T-helper 22 cell (primary cell): ENCODE measurements at regions not wholly inside any gene's neighbourhood (a gene's known extent, or its start where the extent isn't known, plus 50 kb on each side); places are given as distances from the start of the nearest gene placed in this dataset.

ENCODE experiments used
- DNase-seq: peaks from one replicate; pipeline ENCODE4 v3.0.0-alpha.2; 2020; ENCODE audit warnings: low read depth

DNA sequence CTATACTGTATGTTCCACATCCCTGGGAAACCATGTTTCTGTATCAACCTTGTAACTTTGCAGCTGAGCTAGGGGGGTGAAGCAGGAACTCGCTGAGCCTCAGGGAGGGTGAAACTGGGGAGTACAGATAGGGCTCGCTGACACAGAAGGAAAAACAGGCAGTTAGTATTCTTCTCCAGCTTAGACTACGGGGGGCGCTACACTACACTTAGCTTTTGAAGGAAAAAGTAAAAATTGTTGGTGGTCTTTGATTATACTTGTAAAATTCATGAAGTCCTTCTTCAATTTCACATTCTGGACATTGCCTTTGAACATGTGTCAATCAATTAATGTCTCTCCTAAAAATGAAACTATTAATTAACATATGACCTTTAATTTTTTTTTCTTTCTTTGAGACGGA lies 73.5 kb upstream of the RGMA start:
- no peak for DNase-seq

DNA sequence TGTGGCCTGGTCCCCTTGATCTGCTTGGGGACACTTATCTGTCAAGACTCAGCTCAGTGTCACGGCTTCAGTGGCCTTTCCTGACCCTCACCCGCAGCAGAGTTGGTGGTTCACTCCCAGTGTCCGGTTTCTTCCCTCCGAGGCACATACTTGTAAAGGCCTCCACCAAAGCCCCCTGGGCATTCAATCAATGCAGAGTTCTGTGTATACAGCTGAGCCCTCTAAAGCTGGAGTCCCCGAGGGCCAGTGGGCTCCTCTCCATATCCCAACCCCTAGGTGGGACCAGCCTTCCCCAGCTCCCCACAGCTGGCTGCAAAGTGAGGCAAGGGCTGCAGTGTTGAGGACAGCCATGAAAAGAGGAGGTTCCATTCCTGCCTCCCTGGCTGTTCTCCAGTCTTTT lies 70.9 kb upstream of the RGMA start:
- no peak for DNase-seq

DNA sequence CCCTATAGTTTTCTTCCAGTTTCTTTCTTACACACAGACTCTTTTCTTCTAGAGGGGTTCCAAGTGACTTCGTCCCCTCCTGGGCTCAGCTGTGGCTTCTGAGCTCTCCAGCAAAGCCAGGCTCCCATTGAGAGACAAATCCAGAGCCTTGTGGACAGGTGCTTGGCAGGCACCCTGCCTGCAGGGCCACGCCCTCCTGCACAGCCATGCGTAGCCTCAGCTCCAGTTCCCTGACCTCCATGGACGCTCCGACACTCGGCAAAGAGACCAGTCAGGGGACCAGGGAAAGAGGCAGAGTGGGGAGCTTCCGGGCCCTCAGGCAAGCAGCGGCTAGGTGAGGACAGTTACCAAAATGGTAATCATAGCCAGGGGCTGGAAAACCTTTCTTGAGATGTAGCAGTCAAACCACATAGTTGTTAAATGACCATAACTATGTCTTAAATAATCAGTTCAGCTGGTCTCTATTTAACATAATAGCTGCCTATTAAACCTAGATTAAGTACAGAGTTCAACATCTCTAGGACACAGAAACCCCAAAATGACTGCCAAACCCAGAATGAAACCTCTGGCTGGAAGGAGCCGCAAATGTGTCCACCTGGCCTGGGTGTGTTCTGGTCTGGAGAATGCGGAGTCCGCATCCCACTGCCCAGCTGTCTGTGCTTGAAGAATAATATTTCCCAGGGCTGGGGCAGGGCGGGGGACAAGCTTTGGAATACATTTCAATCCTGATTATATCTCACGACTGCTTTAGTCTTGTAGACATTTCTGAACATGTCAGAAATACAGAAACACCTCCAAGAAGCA lies 69.3 kb upstream of the RGMA start:
- no peak for DNase-seq

DNA sequence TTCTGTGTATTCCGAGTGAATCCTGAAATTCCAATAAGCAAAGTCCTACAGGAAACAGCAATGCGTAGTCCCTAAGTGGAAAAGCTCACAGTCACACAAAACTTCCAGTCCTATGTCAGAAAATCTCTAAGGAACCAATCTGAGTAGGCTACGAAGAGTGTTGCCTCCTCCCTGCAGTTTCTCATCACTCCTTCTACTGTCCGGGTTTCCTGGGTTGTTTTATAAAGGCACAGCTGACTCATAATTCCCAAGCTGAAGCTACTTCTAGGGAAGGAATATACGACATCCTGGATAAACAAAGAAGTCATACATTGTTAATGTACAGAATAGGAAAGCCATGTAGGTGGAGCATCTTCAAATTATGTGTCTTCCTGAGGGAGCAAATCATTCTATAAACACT lies 65.7 kb upstream of the RGMA start:
- no peak for DNase-seq

DNA sequence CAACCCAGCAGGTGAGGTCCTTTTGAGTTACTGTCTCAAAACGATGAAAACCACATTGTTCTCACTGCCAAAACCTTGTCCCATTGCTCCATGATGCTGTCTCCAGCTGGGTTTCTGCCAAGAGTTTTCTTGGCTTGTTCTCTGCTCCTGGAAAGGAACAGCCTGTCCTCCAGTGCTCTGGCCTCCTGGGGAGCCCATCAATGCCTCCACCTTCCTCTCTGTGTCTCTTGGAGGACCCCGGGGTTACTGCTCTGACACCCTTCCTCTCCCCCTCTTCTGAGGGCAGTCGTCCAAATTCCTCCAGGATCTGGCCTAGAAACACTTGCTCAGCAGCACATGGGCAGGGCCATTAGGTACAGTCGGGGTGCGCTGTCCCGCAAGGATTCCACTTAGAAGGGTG lies 63.9 kb upstream of the RGMA start:
- no peak for DNase-seq

DNA sequence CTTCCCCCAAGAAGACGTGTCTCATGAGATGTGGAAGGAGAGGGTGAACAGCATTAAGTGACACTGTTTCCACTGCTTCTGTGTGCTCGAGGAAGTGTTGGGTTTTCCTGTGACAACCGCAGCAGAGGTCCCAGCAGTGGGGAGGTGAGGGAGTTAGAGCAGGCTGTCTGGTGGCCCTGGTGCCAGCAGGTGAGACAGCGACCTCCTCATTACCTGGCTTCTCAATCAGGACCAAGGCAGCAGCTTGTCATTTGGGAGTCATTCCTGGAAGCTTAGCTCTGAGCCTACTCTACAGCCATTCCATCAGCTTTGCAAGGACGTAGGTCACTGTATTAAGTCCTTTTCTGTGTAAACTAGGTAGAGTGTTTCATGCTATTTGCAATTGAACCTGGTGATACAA lies 63.3 kb upstream of the RGMA start:
- DNase-seq, result peak; percentile 15

DNA sequence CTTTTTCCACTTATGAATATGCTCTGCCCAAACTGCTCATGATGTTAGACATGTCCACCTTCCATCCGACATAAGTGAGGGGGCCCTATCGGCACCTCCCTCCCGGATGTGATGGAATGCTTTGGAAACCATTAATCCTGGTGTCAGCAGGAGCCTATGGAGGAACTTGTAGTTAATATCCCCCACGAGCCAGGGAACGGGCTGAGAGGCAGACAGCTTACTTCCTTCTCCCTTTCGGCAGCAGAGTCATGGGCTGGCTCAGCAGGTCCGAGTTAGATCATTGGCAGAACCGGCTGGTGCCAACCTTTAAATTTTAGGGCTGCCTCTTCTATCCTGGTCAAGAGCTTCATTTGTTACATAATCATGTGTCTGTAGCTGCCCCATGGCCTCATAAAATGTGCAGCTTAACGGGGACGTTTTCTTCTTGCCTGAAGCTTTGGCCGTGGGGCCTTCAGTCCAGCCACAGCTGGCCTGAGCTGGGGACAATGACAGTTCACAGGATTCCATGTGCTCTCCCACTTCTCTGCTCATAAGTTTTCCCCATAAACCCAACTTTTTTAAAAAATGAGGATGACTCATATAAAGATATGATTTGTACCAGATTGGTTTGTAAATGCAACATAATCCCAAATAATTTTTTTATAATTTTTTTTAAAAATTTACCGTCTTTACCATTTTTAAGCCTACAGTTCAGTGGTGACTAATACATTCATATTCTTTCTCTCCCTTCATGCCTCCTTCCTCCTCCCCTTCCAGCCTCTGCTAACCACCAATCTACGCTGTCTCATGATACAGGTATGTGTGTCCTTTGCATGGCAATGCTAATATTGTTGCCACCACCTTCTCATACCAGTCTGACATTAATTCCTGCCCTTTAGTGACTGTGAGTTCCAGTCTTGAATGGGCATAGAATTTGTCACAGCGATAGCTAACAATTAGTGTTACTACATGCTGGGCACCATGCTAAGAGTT lies 62.2 kb upstream of the RGMA start:
- DNase-seq, result no peak

DNA sequence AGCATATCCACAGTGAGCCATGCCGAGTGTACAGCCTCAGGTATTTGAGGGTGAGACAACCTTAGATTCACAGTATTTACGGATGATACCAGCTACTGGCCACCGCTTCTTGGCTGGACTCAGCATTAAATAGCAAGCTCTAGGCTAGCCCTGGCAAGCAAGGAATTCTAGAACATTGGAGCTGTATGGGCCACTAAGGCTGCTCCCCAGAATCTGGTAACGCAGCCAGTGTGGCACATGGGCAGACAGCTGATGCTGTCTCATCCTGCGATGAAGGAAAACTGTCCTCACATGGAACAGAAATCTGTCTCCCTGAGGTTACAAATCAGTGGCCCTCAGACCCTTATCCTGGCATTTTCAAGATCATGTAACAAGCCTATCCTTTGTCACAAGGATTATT lies 57.6 kb upstream of the RGMA start:
- no peak for DNase-seq

DNA sequence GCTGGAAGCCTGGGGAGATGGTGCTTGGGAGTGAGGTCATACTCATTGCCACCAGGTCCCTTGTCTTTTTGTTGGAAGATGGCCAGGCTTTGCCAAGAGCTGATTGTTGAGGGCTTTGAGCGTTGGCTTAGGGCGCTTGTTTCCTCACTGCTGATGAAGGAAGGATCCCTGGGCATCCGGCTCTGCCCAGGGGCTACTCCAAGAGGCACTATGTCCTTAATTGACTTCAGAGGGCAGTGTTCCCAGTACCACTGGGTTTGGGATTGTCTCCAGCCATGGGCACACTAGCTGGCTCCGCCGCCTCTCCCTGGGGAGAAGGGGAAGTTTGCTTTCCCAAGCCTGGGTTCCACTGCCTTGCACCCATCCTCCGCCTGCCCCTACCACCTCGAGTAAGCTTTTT lies 57.2 kb upstream of the RGMA start:
- DNase-seq, result no peak

DNA sequence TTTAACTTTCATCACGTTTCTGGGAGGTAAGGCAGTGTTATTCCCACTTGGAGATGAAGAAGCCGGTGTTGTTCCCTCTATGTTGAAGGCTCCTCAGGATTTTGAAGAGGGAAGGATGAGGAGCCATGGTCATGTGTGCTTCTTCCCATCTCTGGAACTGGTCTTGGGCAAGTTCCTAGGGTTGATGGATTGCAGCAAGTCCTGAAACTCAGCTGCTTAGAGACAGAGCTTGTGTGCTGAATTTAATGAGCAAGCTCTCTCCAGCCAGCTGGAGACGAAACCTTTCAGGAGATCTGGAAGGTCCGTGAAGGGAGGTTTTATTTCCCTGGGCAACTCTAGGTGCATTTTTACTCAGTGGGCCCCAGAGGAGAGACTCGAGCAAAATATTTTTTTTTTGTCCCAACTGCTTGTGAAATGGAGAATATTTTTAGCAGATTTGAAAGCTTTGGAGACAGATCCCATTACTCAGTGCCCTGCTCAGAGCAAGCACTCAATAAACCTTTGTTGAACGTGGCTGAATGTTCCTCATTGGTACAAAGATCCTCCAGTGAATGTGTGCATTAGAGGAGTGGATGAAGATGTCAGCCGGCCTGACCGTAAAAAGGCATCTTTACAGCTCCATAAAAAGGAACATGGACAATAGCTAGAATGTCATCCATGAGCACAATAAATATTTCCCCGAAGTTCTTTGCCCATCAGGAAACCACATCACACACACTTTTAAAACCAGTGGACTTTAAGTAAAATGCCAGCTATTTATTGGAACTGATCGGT lies 55.6 kb upstream of the RGMA start:
- no peak for DNase-seq

DNA sequence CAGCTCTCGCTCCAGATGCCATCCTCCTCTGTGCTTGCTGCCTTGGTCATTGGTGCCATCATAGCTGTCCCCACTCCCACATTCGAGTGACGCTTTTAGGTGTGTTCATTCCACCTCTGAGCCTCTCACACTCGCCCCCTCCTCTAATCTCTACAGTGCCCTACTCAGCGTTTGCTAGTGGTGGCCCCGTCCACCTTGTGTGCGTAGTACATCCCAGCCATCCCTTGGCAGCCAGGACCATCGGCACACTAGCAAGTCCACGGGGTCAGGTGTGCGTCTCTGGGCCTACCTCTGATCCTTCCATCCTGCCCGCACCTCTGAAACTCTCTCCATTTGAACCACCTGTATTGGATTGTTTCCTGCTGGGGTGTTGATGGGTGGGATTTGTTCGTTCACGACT lies 54.2 kb upstream of the RGMA start:
- DNase-seq, result no peak

DNA sequence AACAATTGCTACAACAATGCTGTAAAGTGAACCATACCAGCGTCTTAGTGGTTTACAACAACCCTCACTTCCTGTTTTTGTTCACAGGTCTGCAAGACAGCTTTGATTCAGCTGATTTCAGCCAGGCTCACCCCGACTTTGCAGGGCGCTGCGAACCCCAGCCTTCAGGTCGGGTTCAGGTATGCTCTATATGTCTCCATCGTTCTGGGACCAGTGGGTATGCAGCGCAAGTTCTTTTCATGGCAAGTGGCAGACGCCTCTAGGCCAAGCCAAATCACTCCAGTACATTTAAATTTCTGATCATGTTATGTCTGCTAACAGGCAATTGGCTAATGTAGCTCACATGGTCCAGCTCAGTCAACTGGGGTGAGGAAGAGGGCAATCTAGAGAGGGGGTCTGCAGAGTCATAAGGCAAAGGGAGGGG lies 52.4 kb upstream of the RGMA start:
- DNase-seq, result peak; percentile 23

DNA sequence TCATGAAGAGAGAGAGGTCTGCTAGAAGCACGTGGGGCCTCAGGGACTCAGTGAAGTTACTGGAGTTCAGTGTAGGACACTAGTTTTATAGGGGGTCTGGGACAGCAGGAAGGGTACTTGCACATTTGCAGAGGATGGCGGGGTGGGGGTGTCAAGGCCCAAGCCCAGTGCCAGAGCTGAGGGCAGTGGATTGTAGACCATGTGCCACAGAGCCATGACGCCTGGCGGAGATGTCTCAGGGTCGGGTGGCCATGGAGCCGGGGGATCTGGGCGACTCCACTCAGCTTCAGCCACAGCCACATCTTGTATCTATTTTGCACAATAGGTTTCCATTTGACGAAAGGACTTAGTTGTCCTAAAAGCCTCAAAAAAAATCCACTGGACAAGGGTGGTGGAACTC lies 50.4 kb upstream of the RGMA start:
- no peak for DNase-seq

DNA sequence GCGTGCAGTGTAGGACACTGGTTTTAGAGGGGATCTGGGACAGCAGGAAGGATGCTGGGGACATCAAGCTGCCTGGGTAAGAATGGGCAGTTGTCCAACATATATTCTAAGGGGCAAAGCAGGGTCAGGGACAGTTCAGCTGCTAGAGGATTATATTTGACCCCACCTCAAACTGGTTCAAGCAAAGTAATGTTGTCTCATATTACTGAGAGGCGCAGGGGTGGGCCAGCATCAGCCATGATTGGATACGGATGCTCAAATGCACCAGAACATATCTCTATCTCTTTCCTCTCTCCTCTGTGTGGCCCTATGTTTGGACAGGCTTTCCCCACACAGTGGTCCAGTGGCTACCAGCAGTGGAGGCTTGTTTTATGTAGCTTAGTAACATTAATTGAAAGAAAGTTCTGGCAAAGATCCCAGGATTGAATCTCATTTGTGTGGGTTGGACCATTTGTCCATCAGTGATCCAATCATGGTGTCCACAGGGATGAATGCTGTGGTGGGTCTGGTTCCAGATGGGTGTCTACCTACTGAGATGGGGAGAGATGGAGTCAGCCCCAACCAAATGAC lies 49.8 kb upstream of the RGMA start:
- no peak for DNase-seq
